ENCODE measurements at regions not wholly inside any gene's neighbourhood (a gene's known extent, or its start where the extent isn't known, plus 50 kb on each side); places are given as distances from the start of the nearest gene placed in this dataset.

DNA sequence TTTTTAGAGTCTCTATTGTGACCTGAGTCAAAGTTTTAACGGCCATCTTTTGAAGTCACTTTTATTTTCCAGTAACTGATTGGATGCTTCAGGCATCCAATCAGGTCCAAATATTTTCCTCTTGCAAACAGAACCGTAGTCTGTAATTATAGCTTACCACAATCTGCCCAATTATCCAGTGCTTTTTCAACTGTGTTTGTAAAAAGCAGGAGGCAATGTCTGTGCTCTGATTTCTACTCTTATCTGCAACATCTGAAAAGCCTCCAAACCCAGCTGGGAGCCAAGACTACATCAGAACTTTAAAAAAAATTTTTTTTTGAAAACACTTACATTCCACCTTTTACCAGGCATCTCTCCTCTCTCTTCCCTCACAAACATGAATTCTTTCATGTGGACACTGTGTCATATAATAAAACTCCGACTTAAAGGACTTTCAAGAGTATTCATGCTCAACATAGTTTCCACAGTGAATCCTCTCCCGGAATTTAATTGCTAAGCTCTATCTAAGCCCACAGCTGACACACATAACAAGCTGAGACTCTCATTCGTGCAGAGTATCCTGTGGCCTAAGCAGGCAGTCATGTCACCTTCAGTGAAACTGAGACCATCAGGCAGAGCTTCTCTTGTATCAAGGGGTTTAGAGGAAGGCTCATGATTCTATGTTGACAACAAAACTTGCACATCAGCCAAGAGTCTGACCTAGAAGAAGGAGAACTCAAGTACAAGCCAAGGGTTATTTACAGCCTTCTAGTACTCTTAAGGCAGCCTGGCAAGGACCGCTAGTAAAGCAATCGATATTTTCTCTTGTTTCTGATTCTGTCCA lies 272.7 kb downstream of the TLE1 start:
- no peaks in the 10 kb centered on the region for H3K27me3 ChIP-seq (replicated peaks in 1 of 2; ENCODE audit: control insufficient read depth in 2 of 2, insufficient read depth in 2 of 2, low read length in 1 of 2)
- BruUV-seq (replicated peaks) = no TSS peak
- no peak for DNase-seq (ENCODE audit: low read depth, low spot score)
- no peak overlapping the region for H3K27ac ChIP-seq (ENCODE audit: control insufficient read depth, insufficient read depth)
- H3K4me3 ChIP-seq = no peak overlapping the region
- ChIA-PET SMC1A (ENCODE audit: uncharacterized antibody, unreplicated experiment) (interaction anchor here (0.6 kb wide), 1 partner anchor 1197 kb away, joined by 3 read pairs; no protein-coding TSS in a partner anchor), POLR2A (no interaction called here), CTCF (no interaction called here), RAD21 (ENCODE audit: unreplicated experiment) (no interaction called here)
- intact Hi-C loops (cut with micrococcal nuclease; ENCODE audit: unreplicated experiment) (no loop called here), in situ Hi-C loops (cut with MboI) (no loop called here)
- no peaks in the 10 kb centered on the region for H4K20me1 ChIP-seq (ENCODE audit: control insufficient read depth, insufficient read depth)
- H3K4me1 ChIP-seq (ENCODE audit: control insufficient read depth, insufficient read depth, low read length) = no peaks in the 10 kb centered on the region
- no peak overlapping the region for H3K4me2 ChIP-seq (ENCODE audit: control insufficient read depth, insufficient read depth)
- H3K9me3 ChIP-seq (replicated peaks; ENCODE audit: control insufficient read depth, insufficient read depth, low read length) = no peaks in the 10 kb centered on the region
- no peak for ATAC-seq
- H3K79me2 ChIP-seq (ENCODE audit: control insufficient read depth, insufficient read depth, low read length) = no peaks in the 10 kb centered on the region
- no peaks in the 10 kb centered on the region for H3K36me3 ChIP-seq (ENCODE audit: control insufficient read depth in 2 of 2, insufficient read depth in 2 of 2, low read length in 1 of 2)
- no peak overlapping the region for H2AFZ ChIP-seq (ENCODE audit: control insufficient read depth, low read depth, low read length)
- TF ChIP-seq RBBP5 (conservative IDR thresholded peaks at IDR 0.05) = no peak
- no peak for TF ChIP-seq MTA2 (IDR thresholded peaks at IDR 0.05; ENCODE audit: low read depth)
- TF ChIP-seq EZH2 (IDR thresholded peaks at IDR 0.05; ENCODE audit: borderline replicate concordance, control insufficient read depth, low read depth, low read length) = no peak
- no peak for TF ChIP-seq NBN (IDR thresholded peaks at IDR 0.05)
- TF ChIP-seq TCF3 (IDR thresholded peaks at IDR 0.05; ENCODE audit: borderline replicate concordance, insufficient read depth, low read depth, low read length) = no peak
- no peak for FAIRE-seq
- WGBS (ENCODE audit: insufficient coverage, insufficient replicate concordance, low lambda C conversion rate, missing lambda C conversion rate) = 29% methylated on average over 7 of the region's 7 CpGs
- H3K9ac ChIP-seq (ENCODE audit: control insufficient read depth, insufficient read depth, low read length) = no peak overlapping the region

DNA sequence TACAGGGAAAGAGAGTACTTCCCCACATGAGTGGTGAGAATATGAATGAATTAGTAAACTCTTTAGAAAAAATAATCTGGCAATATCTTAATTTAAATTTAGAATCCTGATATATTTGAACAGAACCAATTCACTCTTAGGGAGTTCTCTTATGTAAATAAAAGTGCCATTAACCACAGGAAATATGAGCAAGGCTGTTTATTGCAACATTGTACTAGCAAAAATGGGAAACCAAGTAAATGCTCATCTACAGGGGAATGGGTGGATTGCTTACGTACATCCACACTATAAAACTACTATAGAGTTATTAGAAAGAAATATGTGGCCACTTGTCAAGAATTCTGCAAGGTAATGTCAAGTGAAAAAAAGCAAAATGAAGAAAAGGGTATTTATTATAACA lies 274.5 kb downstream of the TLE1 start:
- Histone ChIP-seq H3K27ac (ENCODE audit: control insufficient read depth, insufficient read depth) (no peak overlapping the region), H3K79me2 (ENCODE audit: control insufficient read depth, insufficient read depth, low read length) (no peaks in the 10 kb centered on the region), H3K36me3 (ENCODE audit: control insufficient read depth in 2 of 2, insufficient read depth in 2 of 2, low read length in 1 of 2) (no peaks in the 10 kb centered on the region), H4K20me1 (ENCODE audit: control insufficient read depth, insufficient read depth) (no peaks in the 10 kb centered on the region), H3K9ac (ENCODE audit: control insufficient read depth, insufficient read depth, low read length) (no peak overlapping the region), H3K4me1 (ENCODE audit: control insufficient read depth, insufficient read depth, low read length) (no peaks in the 10 kb centered on the region), H3K27me3 (replicated peaks in 1 of 2; ENCODE audit: control insufficient read depth in 2 of 2, insufficient read depth in 2 of 2, low read length in 1 of 2) (no peaks in the 10 kb centered on the region), H2AFZ (ENCODE audit: control insufficient read depth, low read depth, low read length) (no peak overlapping the region), H3K9me3 (replicated peaks; ENCODE audit: control insufficient read depth, insufficient read depth, low read length) (no peaks in the 10 kb centered on the region), H3K4me3 (no peak overlapping the region), H3K4me2 (ENCODE audit: control insufficient read depth, insufficient read depth) (no peak overlapping the region)
- 9% methylated on average over 1 of the region's 1 CpG for WGBS (ENCODE audit: insufficient coverage, insufficient replicate concordance, low lambda C conversion rate, missing lambda C conversion rate)
- FAIRE-seq (no peak), ATAC-seq (no peak), DNase-seq (ENCODE audit: low read depth, low spot score) (no peak)
- no TSS peak for BruUV-seq (replicated peaks)
- SMC1A ChIA-PET (ENCODE audit: uncharacterized antibody, unreplicated experiment) = no interaction called here
- CTCF ChIA-PET = no interaction called here
- POLR2A ChIA-PET = no interaction called here
- in situ Hi-C loops (cut with MboI) = no loop called here
- intact Hi-C loops (cut with micrococcal nuclease; ENCODE audit: unreplicated experiment) = no loop called here
- RAD21 ChIA-PET (ENCODE audit: unreplicated experiment) = no interaction called here
- TF ChIP-seq RFX5 (IDR thresholded peaks at IDR 0.05; ENCODE audit: low read depth, low read length) = no peak
- TF ChIP-seq, protein P1, sequence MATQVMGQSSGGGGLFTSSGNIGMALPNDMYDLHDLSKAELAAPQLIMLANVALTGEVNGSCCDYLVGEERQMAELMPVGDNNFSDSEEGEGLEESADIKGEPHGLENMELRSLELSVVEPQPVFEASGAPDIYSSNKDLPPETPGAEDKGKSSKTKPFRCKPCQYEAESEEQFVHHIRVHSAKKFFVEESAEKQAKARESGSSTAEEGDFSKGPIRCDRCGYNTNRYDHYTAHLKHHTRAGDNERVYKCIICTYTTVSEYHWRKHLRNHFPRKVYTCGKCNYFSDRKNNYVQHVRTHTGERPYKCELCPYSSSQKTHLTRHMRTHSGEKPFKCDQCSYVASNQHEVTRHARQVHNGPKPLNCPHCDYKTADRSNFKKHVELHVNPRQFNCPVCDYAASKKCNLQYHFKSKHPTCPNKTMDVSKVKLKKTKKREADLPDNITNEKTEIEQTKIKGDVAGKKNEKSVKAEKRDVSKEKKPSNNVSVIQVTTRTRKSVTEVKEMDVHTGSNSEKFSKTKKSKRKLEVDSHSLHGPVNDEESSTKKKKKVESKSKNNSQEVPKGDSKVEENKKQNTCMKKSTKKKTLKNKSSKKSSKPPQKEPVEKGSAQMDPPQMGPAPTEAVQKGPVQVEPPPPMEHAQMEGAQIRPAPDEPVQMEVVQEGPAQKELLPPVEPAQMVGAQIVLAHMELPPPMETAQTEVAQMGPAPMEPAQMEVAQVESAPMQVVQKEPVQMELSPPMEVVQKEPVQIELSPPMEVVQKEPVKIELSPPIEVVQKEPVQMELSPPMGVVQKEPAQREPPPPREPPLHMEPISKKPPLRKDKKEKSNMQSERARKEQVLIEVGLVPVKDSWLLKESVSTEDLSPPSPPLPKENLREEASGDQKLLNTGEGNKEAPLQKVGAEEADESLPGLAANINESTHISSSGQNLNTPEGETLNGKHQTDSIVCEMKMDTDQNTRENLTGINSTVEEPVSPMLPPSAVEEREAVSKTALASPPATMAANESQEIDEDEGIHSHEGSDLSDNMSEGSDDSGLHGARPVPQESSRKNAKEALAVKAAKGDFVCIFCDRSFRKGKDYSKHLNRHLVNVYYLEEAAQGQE (IDR thresholded peaks at IDR 0.05; ENCODE audit: low read depth, low read length) = no peak
- no peak for TF ChIP-seq NFYB (IDR thresholded peaks at IDR 0.05; ENCODE audit: insufficient read depth, low read depth, low read length)
- TF ChIP-seq SMARCA5 (IDR thresholded peaks at IDR 0.05) = no peak
- no peak for TF ChIP-seq MXI1 (IDR thresholded peaks at IDR 0.05; ENCODE audit: low read depth, low read length)
- TF ChIP-seq HDGF (IDR thresholded peaks at IDR 0.05) = no peak
- TF ChIP-seq BCL11A (IDR thresholded peaks at IDR 0.05; ENCODE audit: low read depth, low read length) = no peak
- TF ChIP-seq MYB (IDR thresholded peaks at IDR 0.05; ENCODE audit: borderline replicate concordance, low read depth, low read length) = no peak
- TF ChIP-seq SIX5 (IDR thresholded peaks at IDR 0.05; ENCODE audit: low read depth, low read length, severe bottlenecking) = no peak
- no peak for TF ChIP-seq CREB1 (IDR thresholded peaks at IDR 0.05; ENCODE audit: low read depth)

All from GM12878 (cell line).